GM23338 (cell line): ENCODE measurements at regions not wholly inside any gene's neighbourhood (a gene's known extent, or its start where the extent isn't known, plus 50 kb on each side); places are given as distances from the start of the nearest gene placed in this dataset.

Source experiments
- ATAC-seq: fragments of 200-7000 bp; cut with Tn5 transposase; 3 replicates; pipeline ENCODE4 v1.9.1; 2020
- DNase-seq: peaks from one replicate; pipeline ENCODE4 v3.0.0-alpha.2; 2015; ENCODE audit warnings: low spot score
- H2AFZ ChIP-seq: fragments of 200-600 bp; sonication (generic); 2 replicates; pipeline ENCODE4 v1.8.0; 2016; ENCODE audit warnings: antibody characterized with exemption, mild to moderate bottlenecking, moderate library complexity
- H3F3A ChIP-seq: fragments of 200-600 bp; sonication (generic); replicated peaks from 2 replicates; pipeline ENCODE4 v1.8.0; 2017; ENCODE audit warnings: antibody characterized with exemption, mixed run types, low read depth
- H3K27ac ChIP-seq: fragments of 200-600 bp; sonication (generic); 2 replicates; pipeline ENCODE4 v1.6.1; 2016; ENCODE audit warnings: low read depth
- H3K27me3 ChIP-seq: fragments of 200-600 bp; sonication (generic); 2 replicates; pipeline ENCODE4 v1.8.0; 2016; ENCODE audit warnings: mild to moderate bottlenecking, mixed run types, moderate library complexity; ENCODE audit not compliant: insufficient read depth
- H3K36me3 ChIP-seq: fragments of 200-600 bp; sonication (generic); 2 replicates; pipeline ENCODE4 v1.8.0; 2016; ENCODE audit warnings: mild to moderate bottlenecking; ENCODE audit not compliant: insufficient read depth
- H3K4me1 ChIP-seq: fragments of 200-600 bp; sonication (generic); 2 replicates; pipeline ENCODE4 v1.8.0; 2016; ENCODE audit warnings: mild to moderate bottlenecking, moderate library complexity; ENCODE audit not compliant: insufficient read depth
- H3K4me2 ChIP-seq: fragments of 200-600 bp; sonication (generic); 2 replicates; pipeline ENCODE4 v1.7.1; 2017; ENCODE audit warnings: mixed run types
- H3K4me3 ChIP-seq: fragments of 200-600 bp; sonication (generic); 2 replicates; pipeline ENCODE4 v1.6.1; 2016; ENCODE audit warnings: mixed run types
- H3K79me2 ChIP-seq: fragments of 200-600 bp; sonication (generic); replicated peaks from 2 replicates; pipeline ENCODE4 v1.8.0; 2017; ENCODE audit warnings: mild to moderate bottlenecking; ENCODE audit not compliant: insufficient read depth
- H3K9me2 ChIP-seq: fragments of 200-600 bp; sonication (generic); 2 replicates; pipeline ENCODE4 v1.8.0; 2017; ENCODE audit not compliant: insufficient read depth
- H4K20me1 ChIP-seq: fragments of 200-600 bp; sonication (generic); replicated peaks from 2 replicates; pipeline ENCODE4 v1.8.0; 2017; ENCODE audit warnings: mild to moderate bottlenecking; ENCODE audit not compliant: insufficient read depth
- H3K27ac Mint-ChIP-seq: 2 replicates; pipeline ENCODE4 v1.8.0; 2020; ENCODE audit warnings: inconsistent platforms, mild to moderate bottlenecking, moderate library complexity, mixed read lengths
- H3K27me3 Mint-ChIP-seq: 3 replicates; pipeline ENCODE4 v1.8.0; 2022; ENCODE audit warnings: low read depth, mild to moderate bottlenecking, moderate library complexity, mixed read lengths, inconsistent platforms; ENCODE audit not compliant: insufficient read depth, poor library complexity
- H3K36me3 Mint-ChIP-seq: 3 replicates; pipeline ENCODE4 v1.8.0; 2021; ENCODE audit warnings: low read depth, mild to moderate bottlenecking, inconsistent platforms, moderate library complexity, mixed read lengths
- H3K4me1 Mint-ChIP-seq: 3 replicates; pipeline ENCODE4 v1.8.0; 2020; ENCODE audit warnings: mild to moderate bottlenecking, inconsistent platforms, mixed read lengths
- H3K4me3 Mint-ChIP-seq: 3 replicates; pipeline ENCODE4 v1.8.0; 2021; ENCODE audit warnings: moderate library complexity, mild to moderate bottlenecking, inconsistent platforms, mixed read lengths
- H3K9me3 Mint-ChIP-seq: 3 replicates; pipeline ENCODE4 v1.8.0; 2020; ENCODE audit warnings: moderate library complexity, mild to moderate bottlenecking, inconsistent platforms, mixed read lengths
- CREB1 ChIP-seq: fragments of 250-450 bp; sonication (Bioruptor Pico); IDR thresholded peaks from 2 replicates; pipeline ENCODE4 v1.5.0; 2020; ENCODE audit warnings: low read depth, mild to moderate bottlenecking, moderate library complexity
- CTCF ChIP-seq, 2 experiments: fragments of 200-600 bp in 1 of 2; sonication (generic) in 1 of 2; conservative IDR thresholded peaks; 2 replicates each; pipeline versions ENCODE4 v1.5.1 to v1.6.1; 2016 to 2017; ENCODE audit warnings: antibody characterized with exemption in 2 of 2, low read depth in 2 of 2, mild to moderate bottlenecking in 2 of 2, moderate library complexity in 1 of 2
- ETS1 ChIP-seq: IDR thresholded peaks from 2 replicates; pipeline ENCODE4 v1.6.1; 2016; ENCODE audit warnings: antibody characterized with exemption
- EZH2 ChIP-seq: fragments of 200-600 bp; sonication (generic); IDR thresholded peaks from one replicate; pipeline ENCODE4 v1.8.0; 2017; ENCODE audit warnings: antibody characterized with exemption, mild to moderate bottlenecking, low read depth; ENCODE audit not compliant: unreplicated experiment
- EZH2phosphoT487 ChIP-seq: fragments of 200-600 bp; sonication (generic); IDR thresholded peaks from one replicate; pipeline ENCODE4 v1.8.1; 2018; ENCODE audit warnings: antibody characterized with exemption; ENCODE audit not compliant: unreplicated experiment
- JUNB ChIP-seq: IDR thresholded peaks from one replicate; pipeline ENCODE4 v1.6.1; 2016; ENCODE audit warnings: antibody characterized with exemption; ENCODE audit not compliant: unreplicated experiment
- NANOG ChIP-seq: IDR thresholded peaks from 2 replicates; pipeline ENCODE4 v1.6.1; 2016; ENCODE audit warnings: antibody characterized with exemption, borderline replicate concordance
- POLR2AphosphoS5 ChIP-seq: IDR thresholded peaks from 2 replicates; pipeline ENCODE4 v1.6.1; 2016; ENCODE audit warnings: antibody characterized with exemption, low read depth
- REST ChIP-seq: IDR thresholded peaks from one replicate; pipeline ENCODE4 v1.6.1; 2018; ENCODE audit warnings: antibody characterized with exemption; ENCODE audit not compliant: unreplicated experiment
- STAT1 ChIP-seq: IDR thresholded peaks from one replicate; pipeline ENCODE4 v1.6.1; 2016; ENCODE audit warnings: antibody characterized with exemption; ENCODE audit not compliant: unreplicated experiment
- ZNF114 ChIP-seq: fragments of 250-450 bp; sonication (Bioruptor Pico); IDR thresholded peaks from 2 replicates; pipeline ENCODE4 v1.5.0; 2020; ENCODE audit warnings: mild to moderate bottlenecking, moderate library complexity
- ZNF331 ChIP-seq: fragments of 250-450 bp; sonication (Bioruptor Pico); IDR thresholded peaks from 2 replicates; pipeline ENCODE4 v1.5.0; 2020; ENCODE audit warnings: low read depth, mild to moderate bottlenecking, moderate library complexity
- ZNF462 ChIP-seq: fragments of 250-450 bp; sonication (Bioruptor Pico); IDR thresholded peaks from 2 replicates; pipeline ENCODE4 v1.5.0; 2020; ENCODE audit warnings: mild to moderate bottlenecking, moderate library complexity

- Histone ChIP-seq H3K9me2 (peaks cover 14% of the 10 kb centered on the region), H3K79me2 (no peaks in the 10 kb centered on the region), H2AFZ (no peak overlapping the region), H3K27ac (no peak overlapping the region), H3K4me3 (no peak overlapping the region), H3K27me3 (no peaks in the 10 kb centered on the region), H3K4me2 (no peak overlapping the region), H3K4me1 (no peaks in the 10 kb centered on the region), H4K20me1 (no peaks in the 10 kb centered on the region), H3F3A (no peaks in the 10 kb centered on the region), H3K36me3 (peaks cover 6% of the 10 kb centered on the region; the same call in 1 of the 2 replicates)
- Mint-ChIP-seq H3K27ac (no peak overlapping the region), H3K9me3 (peaks cover 9% of the 10 kb centered on the region), H3K36me3 (peaks cover 10% of the 10 kb centered on the region; the same call in 2 of the 3 replicates), H3K4me1 (no peaks in the 10 kb centered on the region), H3K4me3 (no peak overlapping the region), H3K27me3 (peaks cover 3% of the 10 kb centered on the region)
- DNase-seq = no peak
- no peak for ATAC-seq
- TF ChIP-seq CTCF (conservative IDR thresholded peaks at IDR 0.05; ENCODE audit: low read depth in 2 of 2) (no peak), ZNF114 (CRISPR knock-in tag) (no peak), ZNF462 (no peak), EZH2phosphoT487 (no peak), POLR2AphosphoS5 (no peak), STAT1 (no peak), EZH2 (no peak), ZNF331 (CRISPR knock-in tag) (no peak), JUNB (no peak), ETS1 (no peak), REST (no peak), NANOG (no peak), CREB1 (no peak)
Measured at GRCh38 chr18:52242711-52243110, 97.3 kb upstream of the DCC start.
